ENCODE measurements at regions not wholly inside any gene's neighbourhood (a gene's known extent, or its start where the extent isn't known, plus 50 kb on each side); places are given as distances from the start of the nearest gene placed in this dataset.
"Not testable (repeated sequence)": the region's sequence is repeated elsewhere in the genome, so short reads cannot be mapped to it uniquely, and the experiment has no call there.

GRCh38 chrX:26851981-26852380 is 611.2 kb downstream of the PPP4R3C start:
- no peak for DNase-seq

GRCh38 chrX:26848511-26848910 is 614.6 kb downstream of the PPP4R3C start:
- no peak for DNase-seq

- no peak for DNase-seq
These were observed 618.1 kb downstream of the PPP4R3C start for GRCh38 chrX:26845056-26845455.

- DNase-seq: no peak
These were observed 606.5 kb downstream of the MAGEB5 start for GRCh38 chrX:26822448-26822847.

GRCh38 chrX:26789751-26790150 is 573.8 kb downstream of the MAGEB5 start:
- DNase-seq: no peak

- DNase-seq: no peak
These were observed 572.5 kb downstream of the MAGEB5 start for GRCh38 chrX:26788402-26788998.

- DNase-seq: no peak
These were observed 567.7 kb downstream of the MAGEB5 start for GRCh38 chrX:26783512-26784225.

GRCh38 chrX:26778320-26778888 is 562.4 kb downstream of the MAGEB5 start:
- no peak for DNase-seq

GRCh38 chrX:26762253-26762652 is 546.3 kb downstream of the MAGEB5 start:
- DNase-seq: no peak

GRCh38 chrX:26755760-26756159 is 539.8 kb downstream of the MAGEB5 start:
- not testable (repeated sequence) for DNase-seq

- no peak for DNase-seq
These were observed 531.9 kb downstream of the MAGEB5 start for GRCh38 chrX:26747877-26748276.

GRCh38 chrX:26722666-26723428 is 506.9 kb downstream of the MAGEB5 start:
- no peak for DNase-seq

- no peak for DNase-seq
These were observed 456.6 kb downstream of the MAGEB5 start for GRCh38 chrX:26672571-26672970.

GRCh38 chrX:26670521-26670920 is 454.6 kb downstream of the MAGEB5 start:
- DNase-seq: no peak

- no peak for DNase-seq
These were observed 448.9 kb downstream of the MAGEB5 start for GRCh38 chrX:26664919-26665318.

GRCh38 chrX:26653050-26653449 is 437.1 kb downstream of the MAGEB5 start:
- DNase-seq: no peak

GRCh38 chrX:26651755-26652154 is 435.8 kb downstream of the MAGEB5 start:
- no peak for DNase-seq

- no peak for DNase-seq
These were observed 433.6 kb downstream of the MAGEB5 start for GRCh38 chrX:26649534-26649933.

GRCh38 chrX:26631385-26631784 is 415.4 kb downstream of the MAGEB5 start:
- no peak for DNase-seq

- DNase-seq: no peak
These were observed 398.0 kb downstream of the MAGEB5 start for GRCh38 chrX:26613956-26614355.

GRCh38 chrX:26606971-26607370 is 391.0 kb downstream of the MAGEB5 start:
- DNase-seq: no peak

GRCh38 chrX:26597981-26598380 is 382.0 kb downstream of the MAGEB5 start:
- no peak for DNase-seq

GRCh38 chrX:26590849-26591248 is 374.9 kb downstream of the MAGEB5 start:
- no peak for DNase-seq

GRCh38 chrX:26586570-26586969 is 370.6 kb downstream of the MAGEB5 start:
- no peak for DNase-seq

All from HCEC 1CT (cell line).